ENCODE measurements at regions not wholly inside any gene's neighbourhood (a gene's known extent, or its start where the extent isn't known, plus 50 kb on each side); places are given as distances from the start of the nearest gene placed in this dataset.

GRCh38 chr7:84533182-84533581 is 338.6 kb upstream of the SEMA3A start:
- Mint-ChIP-seq H3K36me3 (ENCODE audit: low read depth) (no peaks in the 10 kb centered on the region), H3K4me3 (no peak overlapping the region), H3K9me3 (no peaks in the 10 kb centered on the region), H3K27ac (ENCODE audit: unreplicated experiment) (no peak overlapping the region), H3K4me1 (no peaks in the 10 kb centered on the region), H3K27me3 (ENCODE audit: low read depth) (no peaks in the 10 kb centered on the region)
- TF ChIP-seq, protein P1, sequence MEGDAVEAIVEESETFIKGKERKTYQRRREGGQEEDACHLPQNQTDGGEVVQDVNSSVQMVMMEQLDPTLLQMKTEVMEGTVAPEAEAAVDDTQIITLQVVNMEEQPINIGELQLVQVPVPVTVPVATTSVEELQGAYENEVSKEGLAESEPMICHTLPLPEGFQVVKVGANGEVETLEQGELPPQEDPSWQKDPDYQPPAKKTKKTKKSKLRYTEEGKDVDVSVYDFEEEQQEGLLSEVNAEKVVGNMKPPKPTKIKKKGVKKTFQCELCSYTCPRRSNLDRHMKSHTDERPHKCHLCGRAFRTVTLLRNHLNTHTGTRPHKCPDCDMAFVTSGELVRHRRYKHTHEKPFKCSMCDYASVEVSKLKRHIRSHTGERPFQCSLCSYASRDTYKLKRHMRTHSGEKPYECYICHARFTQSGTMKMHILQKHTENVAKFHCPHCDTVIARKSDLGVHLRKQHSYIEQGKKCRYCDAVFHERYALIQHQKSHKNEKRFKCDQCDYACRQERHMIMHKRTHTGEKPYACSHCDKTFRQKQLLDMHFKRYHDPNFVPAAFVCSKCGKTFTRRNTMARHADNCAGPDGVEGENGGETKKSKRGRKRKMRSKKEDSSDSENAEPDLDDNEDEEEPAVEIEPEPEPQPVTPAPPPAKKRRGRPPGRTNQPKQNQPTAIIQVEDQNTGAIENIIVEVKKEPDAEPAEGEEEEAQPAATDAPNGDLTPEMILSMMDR (conservative IDR thresholded peaks at IDR 0.05): no peak
- no peak for DNase-seq (ENCODE audit: low read depth, low spot score)

DNA sequence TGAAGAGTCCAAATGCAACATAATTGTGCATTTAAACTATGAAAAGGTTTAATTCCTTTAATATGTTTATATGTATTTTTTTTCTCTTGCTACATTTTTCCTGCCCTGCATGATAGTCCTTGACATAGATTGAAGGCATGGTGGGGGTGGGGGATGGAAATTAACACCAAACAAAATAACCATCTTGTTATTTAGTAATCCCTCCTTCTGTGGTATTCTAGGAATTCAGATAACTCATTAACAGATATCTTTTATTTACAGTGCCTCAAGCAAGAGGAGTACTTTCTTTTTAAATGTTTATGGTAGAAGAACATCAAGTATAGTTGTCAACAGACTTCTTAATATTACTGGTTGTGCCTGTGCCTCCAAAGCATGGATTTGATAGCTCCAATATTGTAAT is 337.6 kb upstream of the SEMA3A start:
- no peaks in the 10 kb centered on the region for H3K27me3 Mint-ChIP-seq (ENCODE audit: low read depth)
- DNase-seq (ENCODE audit: low read depth, low spot score): no peak
- H3K4me1 Mint-ChIP-seq: no peaks in the 10 kb centered on the region
- no peaks in the 10 kb centered on the region for H3K36me3 Mint-ChIP-seq (ENCODE audit: low read depth)
- H3K27ac Mint-ChIP-seq (ENCODE audit: unreplicated experiment): no peak overlapping the region
- H3K9me3 Mint-ChIP-seq: no peaks in the 10 kb centered on the region
- H3K4me3 Mint-ChIP-seq: no peak overlapping the region
- TF ChIP-seq, protein P1 (conservative IDR thresholded peaks at IDR 0.05): no peak

- no peak overlapping the region for H3K4me3 Mint-ChIP-seq
- TF ChIP-seq, protein P1 (conservative IDR thresholded peaks at IDR 0.05): no peak
- H3K9me3 Mint-ChIP-seq: no peaks in the 10 kb centered on the region
- H3K27me3 Mint-ChIP-seq (ENCODE audit: low read depth): no peaks in the 10 kb centered on the region
- no peaks in the 10 kb centered on the region for H3K36me3 Mint-ChIP-seq (ENCODE audit: low read depth)
- no peaks in the 10 kb centered on the region for H3K4me1 Mint-ChIP-seq
- H3K27ac Mint-ChIP-seq (ENCODE audit: unreplicated experiment): no peak overlapping the region
- no peak for DNase-seq (ENCODE audit: low read depth, low spot score)
Measured at GRCh38 chr7:84529480-84530205, 335.1 kb upstream of the SEMA3A start.

- H3K9me3 Mint-ChIP-seq: no peaks in the 10 kb centered on the region
- no peaks in the 10 kb centered on the region for H3K27me3 Mint-ChIP-seq (ENCODE audit: low read depth)
- no peak for DNase-seq (ENCODE audit: low read depth, low spot score)
- H3K27ac Mint-ChIP-seq (ENCODE audit: unreplicated experiment): no peak overlapping the region
- no peaks in the 10 kb centered on the region for H3K36me3 Mint-ChIP-seq (ENCODE audit: low read depth)
- no peak overlapping the region for H3K4me3 Mint-ChIP-seq
- H3K4me1 Mint-ChIP-seq: no peaks in the 10 kb centered on the region
- TF ChIP-seq, protein P1 (conservative IDR thresholded peaks at IDR 0.05): no peak
Measured at GRCh38 chr7:84528756-84529479, 334.3 kb upstream of the SEMA3A start.

GRCh38 chr7:84524714-84525694 is 330.4 kb upstream of the SEMA3A start:
- Mint-ChIP-seq H3K27ac (ENCODE audit: unreplicated experiment) (no peak overlapping the region), H3K4me1 (no peaks in the 10 kb centered on the region), H3K27me3 (ENCODE audit: low read depth) (no peaks in the 10 kb centered on the region), H3K36me3 (ENCODE audit: low read depth) (no peaks in the 10 kb centered on the region), H3K4me3 (no peak overlapping the region), H3K9me3 (peaks cover 3% of the 10 kb centered on the region)
- DNase-seq (ENCODE audit: low read depth, low spot score): no peak
- TF ChIP-seq, protein P1 (conservative IDR thresholded peaks at IDR 0.05): no peak
